Right lobe of liver (tissue), 4 donors: ENCODE measurements at regions not wholly inside any gene's neighbourhood (a gene's known extent, or its start where the extent isn't known, plus 50 kb on each side); places are given as distances from the start of the nearest gene placed in this dataset.

Experiments
- CTCF ChIP-seq, 4 donors: fragments of 200-600 bp in 3 of 4; fragments of 450-650 bp in 1 of 4; IDR thresholded peaks; one replicate each; pipeline versions ENCODE4 v1.5.1 to v1.8.0; 2016 to 2022; ENCODE audit warnings: antibody characterized with exemption in 4 of 4, mild to moderate bottlenecking in 2 of 4
- POLR2A ChIP-seq: fragments of 450-650 bp; IDR thresholded peaks from one replicate; pipeline ENCODE4 v1.6.1; 2017; ENCODE audit warnings: antibody characterized with exemption, mild to moderate bottlenecking
- donor health status: DM: no; HTN: no; CAD: no.
- donor health status: DM: no; HTN: no; CAD: no.
- donor health status: DM: no; HTN: yes; CAD: no.

DNA sequence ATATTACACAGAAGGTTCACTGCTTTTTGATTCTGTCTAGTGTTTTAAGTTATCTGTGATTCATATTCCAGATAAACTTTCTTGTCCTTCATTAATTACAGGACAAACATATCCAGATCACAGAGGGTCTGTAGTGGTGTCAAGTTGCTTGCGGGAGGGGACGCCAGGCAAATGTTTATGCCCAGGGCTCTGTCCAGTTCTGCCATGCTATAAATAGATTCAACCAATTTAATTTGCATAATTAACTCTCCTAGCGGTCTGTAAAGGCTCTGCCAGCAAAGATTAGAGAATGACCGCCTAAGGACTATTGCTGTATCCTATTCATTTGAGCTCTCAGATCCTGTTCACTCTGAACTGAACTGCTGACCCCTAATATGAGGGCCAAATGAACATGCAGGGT lies 59.7 kb upstream of the TRPC4 start:
- TF ChIP-seq POLR2A (no peak), CTCF (IDR thresholded peaks at IDR 0.05) (no peak)
